ENCODE measurements at regions not wholly inside any gene's neighbourhood (a gene's known extent, or its start where the extent isn't known, plus 50 kb on each side); places are given as distances from the start of the nearest gene placed in this dataset.

- TF ChIP-seq YY1 (IDR thresholded peaks at IDR 0.05; ENCODE audit: insufficient read depth, insufficient read length) (no peak), ZNF274 (IDR thresholded peaks at IDR 0.05; ENCODE audit: low read depth, low read length) (no peak), SUZ12 (IDR thresholded peaks at IDR 0.05; ENCODE audit: extremely low read depth, insufficient read depth, insufficient read length) (no peak)
These were observed 792.8 kb upstream of the PIK3C3 start for GRCh38 chr18:41162191-41162590.

Measured in NT2/D1 (cell line).